Memory B cell (primary cell): ENCODE measurements at regions not wholly inside any gene's neighbourhood (a gene's known extent, or its start where the extent isn't known, plus 50 kb on each side); places are given as distances from the start of the nearest gene placed in this dataset.
"Not testable (repeated sequence)": the region's sequence is repeated elsewhere in the genome, so short reads cannot be mapped to it uniquely, and the experiment has no call there.

Experiments
- ATAC-seq: fragments of 150-1000 bp; cut with Tn5 transposase; 2 replicates; pipeline ENCODE4 v1.10.0; 2021; ENCODE audit warnings: low read depth, mild to moderate bottlenecking, moderate library complexity
- DNase-seq, 2 donors: peaks; one replicate each; pipeline ENCODE4 v3.0.0; 2022; ENCODE audit warnings: low spot score in 2 of 2
- H3K27ac Mint-ChIP-seq: one replicate; pipeline ENCODE4 v1.8.0; 2022; ENCODE audit warnings: mild to moderate bottlenecking, moderate library complexity, mixed read lengths
- H3K27me3 Mint-ChIP-seq: one replicate; pipeline ENCODE4 v1.8.0; 2022; ENCODE audit warnings: mixed read lengths
- H3K36me3 Mint-ChIP-seq: one replicate; pipeline ENCODE4 v1.8.0; 2022; ENCODE audit warnings: mild to moderate bottlenecking, mixed read lengths
- H3K4me1 Mint-ChIP-seq: one replicate; pipeline ENCODE4 v1.8.0; 2022; ENCODE audit warnings: mixed read lengths
- H3K4me3 Mint-ChIP-seq: one replicate; pipeline ENCODE4 v1.8.0; 2022; ENCODE audit warnings: mild to moderate bottlenecking, moderate library complexity, mixed read lengths
- H3K9me3 Mint-ChIP-seq: one replicate; pipeline ENCODE4 v1.8.0; 2022; ENCODE audit warnings: mixed read lengths

DNA sequence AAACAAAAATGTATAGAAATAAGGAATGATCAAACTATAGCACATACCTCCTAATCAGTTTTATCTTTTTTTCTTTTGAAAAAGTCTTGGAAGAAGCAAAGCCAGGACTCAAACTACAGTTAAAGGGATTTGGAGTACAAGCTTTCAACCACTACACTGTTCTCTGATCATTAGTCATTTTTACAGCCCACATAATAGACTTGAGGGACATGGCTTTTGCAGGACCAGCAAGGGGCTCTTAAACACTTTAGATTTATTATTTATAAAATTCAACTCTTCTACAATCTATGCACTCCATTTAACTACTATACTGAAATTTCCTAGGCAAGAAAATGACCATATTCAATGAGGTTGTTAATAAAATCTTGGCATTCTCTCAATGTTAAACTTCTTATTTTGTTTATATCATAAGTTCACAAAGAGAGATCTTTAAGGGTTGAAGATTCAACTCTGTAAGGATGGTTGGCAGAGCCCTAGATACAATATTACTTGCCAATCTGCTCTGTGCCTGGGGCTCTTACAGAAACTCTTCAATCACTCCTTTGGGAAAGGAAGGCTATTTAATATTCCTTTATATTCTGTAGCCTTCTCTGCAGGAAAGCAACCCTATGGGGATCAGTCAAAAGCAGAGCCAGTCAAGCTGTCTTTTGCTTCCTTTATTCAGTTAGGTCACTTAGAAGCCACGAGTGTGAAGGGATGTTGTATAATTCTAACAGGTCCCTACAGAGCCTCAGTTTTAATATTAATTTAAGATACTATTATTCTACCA lies 557.7 kb upstream of the SGO1 start:
- no peaks in the 10 kb centered on the region for H3K36me3 Mint-ChIP-seq
- no peak for ATAC-seq
- H3K9me3 Mint-ChIP-seq = peaks cover 4% of the 10 kb centered on the region
- H3K4me3 Mint-ChIP-seq = no peak overlapping the region
- peaks cover 3% of the 10 kb centered on the region for H3K4me1 Mint-ChIP-seq
- no peak for DNase-seq
- H3K27me3 Mint-ChIP-seq = no peaks in the 10 kb centered on the region
- H3K27ac Mint-ChIP-seq = no peak overlapping the region

DNA sequence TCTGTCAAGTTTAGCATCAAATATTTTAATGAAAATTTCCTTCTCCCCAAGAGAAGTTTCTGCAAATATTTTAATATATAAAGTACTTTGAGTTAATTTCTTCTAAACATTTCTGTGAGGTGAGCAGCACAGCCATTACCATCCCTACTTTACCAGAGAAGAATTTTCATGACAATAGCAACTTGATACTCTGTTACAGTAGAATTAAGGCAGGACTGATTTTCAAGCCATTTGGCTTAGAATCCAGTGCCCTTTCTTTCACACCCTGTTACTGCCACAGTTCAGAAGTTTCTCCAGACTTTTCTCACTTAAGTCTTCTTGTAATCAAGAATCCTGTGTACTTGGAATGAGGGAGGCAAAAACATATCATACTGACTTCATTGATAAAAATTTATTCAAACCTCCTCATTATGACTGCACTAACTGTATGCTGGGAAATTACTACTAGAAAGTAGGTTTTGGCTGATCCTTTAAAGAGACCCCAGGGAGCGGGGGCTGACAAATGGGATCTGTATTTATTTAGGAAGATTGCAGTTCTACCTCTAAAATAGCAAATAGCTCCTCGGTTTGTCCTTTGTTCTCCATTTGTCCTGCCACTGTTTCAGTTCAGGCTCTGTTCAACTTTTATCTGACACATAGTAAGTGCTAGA lies 557.0 kb upstream of the SGO1 start:
- no peak overlapping the region for H3K4me3 Mint-ChIP-seq
- ATAC-seq (no peak), DNase-seq (no peak)
- H3K36me3 Mint-ChIP-seq = no peaks in the 10 kb centered on the region
- peaks cover 3% of the 10 kb centered on the region for H3K4me1 Mint-ChIP-seq
- no peak overlapping the region for H3K27ac Mint-ChIP-seq
- peaks cover 2% of the 10 kb centered on the region for H3K9me3 Mint-ChIP-seq
- H3K27me3 Mint-ChIP-seq = no peaks in the 10 kb centered on the region

DNA sequence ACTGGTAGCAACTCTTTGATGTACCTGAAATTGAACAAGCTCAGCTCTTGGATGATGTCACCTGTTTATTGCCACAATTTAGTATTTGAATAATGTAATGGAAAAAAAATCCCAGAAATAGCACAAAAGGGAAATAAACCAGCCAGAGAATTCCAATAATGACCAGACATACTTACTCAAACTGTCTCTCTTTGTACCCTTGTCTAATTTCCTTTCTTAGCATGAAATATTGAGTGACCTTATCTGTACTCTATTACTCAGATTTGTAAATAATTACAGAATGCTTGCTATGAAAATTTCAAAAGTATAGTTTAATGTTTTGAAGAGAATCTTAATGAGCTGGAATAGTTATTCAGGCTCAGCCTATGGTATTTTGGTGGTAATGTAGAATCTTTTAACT lies 555.4 kb upstream of the SGO1 start:
- DNase-seq (no peak), ATAC-seq (no peak)
- H3K27ac Mint-ChIP-seq = no peak overlapping the region
- no peak overlapping the region for H3K4me3 Mint-ChIP-seq
- H3K4me1 Mint-ChIP-seq = peaks cover 3% of the 10 kb centered on the region
- H3K9me3 Mint-ChIP-seq = no peaks in the 10 kb centered on the region
- no peaks in the 10 kb centered on the region for H3K27me3 Mint-ChIP-seq
- H3K36me3 Mint-ChIP-seq = no peaks in the 10 kb centered on the region

DNA sequence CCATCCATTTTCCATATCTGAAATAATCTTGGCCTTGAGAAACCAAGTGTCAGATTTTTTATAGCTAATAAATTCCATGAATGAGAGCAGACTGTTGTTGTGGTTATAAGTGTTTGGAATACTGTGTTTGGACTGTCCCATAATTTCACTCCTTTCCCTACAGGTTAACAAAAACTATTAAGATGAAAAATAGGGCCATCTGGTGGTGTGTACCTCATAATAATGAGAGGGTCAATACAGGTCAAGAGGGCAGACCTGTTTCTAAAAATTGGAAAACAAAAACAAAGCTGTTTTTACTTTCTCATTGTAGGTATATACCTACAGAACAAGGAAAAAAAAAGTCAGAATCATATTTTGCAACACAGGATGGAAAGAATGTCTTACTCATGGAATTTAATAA lies 553.8 kb upstream of the SGO1 start:
- H3K4me3 Mint-ChIP-seq = no peak overlapping the region
- ATAC-seq = no peak
- no peaks in the 10 kb centered on the region for H3K36me3 Mint-ChIP-seq
- no peak for DNase-seq
- peaks cover 3% of the 10 kb centered on the region for H3K4me1 Mint-ChIP-seq
- H3K27ac Mint-ChIP-seq = no peak overlapping the region
- H3K27me3 Mint-ChIP-seq = no peaks in the 10 kb centered on the region
- no peaks in the 10 kb centered on the region for H3K9me3 Mint-ChIP-seq

DNA sequence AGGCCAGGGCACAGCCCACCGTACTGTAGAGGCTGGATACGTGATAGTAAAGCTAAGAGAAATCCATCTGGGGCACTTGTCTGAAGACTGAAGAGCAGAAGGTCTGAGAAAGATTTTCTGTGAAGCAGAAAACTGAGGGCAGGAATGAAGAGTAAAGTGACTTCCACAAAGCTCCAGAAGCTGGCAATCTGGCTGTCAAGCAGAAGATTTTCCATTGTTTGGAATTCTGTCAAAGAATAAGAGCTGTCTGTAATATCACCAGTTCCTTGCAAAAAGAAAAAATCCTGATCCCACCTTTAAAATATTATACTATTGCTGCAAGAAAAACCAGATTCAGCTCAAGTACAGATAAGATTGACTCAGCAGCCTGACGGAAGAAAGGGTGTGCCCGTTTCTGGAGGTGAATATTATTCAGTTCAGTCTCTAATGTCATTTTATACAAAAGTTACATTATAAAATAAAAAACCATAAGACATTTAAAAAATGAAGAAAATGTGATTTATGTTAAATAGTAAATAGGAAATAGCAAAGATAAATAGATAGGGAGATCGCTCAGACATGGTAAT lies 550.4 kb upstream of the SGO1 start:
- H3K4me3 Mint-ChIP-seq = no peak overlapping the region
- H3K27me3 Mint-ChIP-seq = no peaks in the 10 kb centered on the region
- no peak overlapping the region for H3K27ac Mint-ChIP-seq
- H3K9me3 Mint-ChIP-seq = no peaks in the 10 kb centered on the region
- no peaks in the 10 kb centered on the region for H3K36me3 Mint-ChIP-seq
- peaks cover 3% of the 10 kb centered on the region for H3K4me1 Mint-ChIP-seq
- no peak for DNase-seq
- no peak for ATAC-seq

DNA sequence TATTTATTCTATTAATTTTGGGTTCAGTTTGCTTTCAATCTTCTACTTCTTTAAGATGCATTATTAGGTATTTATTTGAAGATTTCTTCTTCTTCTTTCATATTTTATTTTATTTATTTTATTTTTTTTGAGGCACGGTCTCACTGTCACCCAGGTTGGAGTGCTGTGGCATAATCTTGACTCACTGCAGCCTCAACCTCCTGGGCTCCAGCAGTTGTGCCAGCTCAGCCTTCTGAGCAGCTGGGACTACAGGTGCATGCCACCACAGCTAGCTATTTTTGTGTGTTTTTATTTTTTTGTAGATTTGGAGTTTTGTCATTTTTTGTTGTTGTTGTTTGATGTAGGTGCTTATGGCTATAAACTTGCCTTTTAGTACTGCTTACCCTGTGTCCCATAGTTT lies 543.2 kb upstream of the SGO1 start:
- ATAC-seq = no peak
- Mint-ChIP-seq H3K4me1 (no peaks in the 10 kb centered on the region), H3K27me3 (peaks cover 2% of the 10 kb centered on the region), H3K27ac (no peak overlapping the region), H3K36me3 (no peaks in the 10 kb centered on the region), H3K9me3 (no peaks in the 10 kb centered on the region), H3K4me3 (no peak overlapping the region)
- DNase-seq = no peak

DNA sequence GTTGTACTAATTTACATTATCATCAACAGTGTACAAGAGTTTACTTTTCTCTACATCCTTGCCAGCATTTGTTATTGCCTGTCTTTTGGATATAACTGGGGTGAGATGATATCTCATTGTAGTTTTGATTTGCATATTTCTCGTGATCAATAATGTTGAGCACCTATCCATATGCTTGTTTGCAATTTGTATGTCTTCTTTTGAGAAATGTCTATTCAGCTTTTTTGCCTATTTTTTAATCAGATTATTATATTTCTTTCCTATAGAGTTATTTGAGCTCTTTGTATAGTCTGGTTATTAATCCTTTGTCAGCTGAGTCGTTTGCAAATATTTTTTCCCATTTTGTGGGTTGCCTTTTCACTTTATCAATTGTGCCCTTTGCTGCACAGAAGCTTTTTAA lies 540.8 kb upstream of the SGO1 start:
- Mint-ChIP-seq H3K36me3 (no peaks in the 10 kb centered on the region), H3K4me3 (no peak overlapping the region), H3K4me1 (no peaks in the 10 kb centered on the region), H3K9me3 (no peaks in the 10 kb centered on the region), H3K27ac (no peak overlapping the region), H3K27me3 (peaks cover 2% of the 10 kb centered on the region)
- ATAC-seq (no peak), DNase-seq (no peak)

DNA sequence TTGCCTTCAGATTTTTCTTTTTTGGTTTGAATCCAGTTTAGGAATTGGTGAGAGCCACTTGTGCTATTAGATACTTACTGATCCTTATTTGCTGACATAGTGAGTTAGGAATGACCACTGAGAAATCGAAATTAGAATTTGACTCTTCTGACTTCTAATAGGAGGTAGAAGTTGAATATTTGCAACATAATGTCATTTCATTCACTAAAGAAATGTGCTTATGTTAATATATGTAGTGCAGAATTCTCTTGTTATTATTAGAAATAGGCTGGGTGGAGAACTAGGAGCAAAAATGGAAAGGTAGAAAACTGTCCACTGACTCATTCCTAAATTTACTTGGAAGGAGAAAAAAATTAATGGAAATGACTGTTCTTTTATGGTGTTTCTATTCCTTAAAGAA lies 538.2 kb upstream of the SGO1 start:
- no peak for DNase-seq
- Mint-ChIP-seq H3K4me3 (no peak overlapping the region), H3K36me3 (no peaks in the 10 kb centered on the region), H3K4me1 (no peaks in the 10 kb centered on the region), H3K9me3 (no peaks in the 10 kb centered on the region), H3K27ac (no peak overlapping the region), H3K27me3 (no peaks in the 10 kb centered on the region)
- no peak for ATAC-seq

DNA sequence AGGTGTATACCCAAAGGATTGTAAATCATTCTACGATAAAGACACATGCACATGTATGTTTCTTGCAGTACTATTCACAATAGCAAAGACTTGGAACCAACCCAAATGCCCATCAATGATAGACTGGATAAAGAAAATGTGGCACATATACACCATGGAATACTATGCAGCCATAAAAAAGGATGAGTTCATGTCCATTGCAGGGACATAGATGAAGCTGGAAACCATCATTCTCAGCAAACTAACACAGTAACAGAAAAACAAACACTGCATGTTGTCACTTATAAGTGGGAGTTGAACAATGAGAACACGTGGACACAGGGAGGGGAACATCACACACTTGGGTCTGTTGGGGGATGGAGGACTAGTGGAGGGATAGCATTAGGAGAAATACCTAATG lies 530.4 kb upstream of the SGO1 start:
- H3K36me3 Mint-ChIP-seq, H3K4me1 Mint-ChIP-seq, ATAC-seq, DNase-seq, H3K9me3 Mint-ChIP-seq, H3K27ac Mint-ChIP-seq, H3K27me3 Mint-ChIP-seq, H3K4me3 Mint-ChIP-seq: not testable (repeated sequence)

DNA sequence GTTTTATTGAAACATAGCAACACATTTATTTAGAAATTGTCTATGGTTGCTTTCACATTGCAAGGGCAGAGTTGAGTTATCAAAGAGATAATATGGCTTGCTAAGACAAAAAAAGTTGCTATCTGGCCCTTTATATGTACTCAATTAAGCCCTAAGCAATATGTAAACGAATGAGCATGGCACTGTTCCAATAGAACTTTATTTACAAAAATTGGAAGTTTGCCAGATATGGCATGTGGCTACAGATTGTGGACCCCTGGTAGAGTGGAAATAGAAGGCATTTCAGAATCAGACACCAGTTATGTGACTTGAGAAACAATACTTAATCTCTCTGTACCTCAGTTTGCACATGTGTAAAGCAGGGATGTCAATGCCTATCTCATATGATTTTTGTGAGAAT lies 515.6 kb upstream of the SGO1 start:
- peaks cover 2% of the 10 kb centered on the region for H3K36me3 Mint-ChIP-seq
- no peak for ATAC-seq
- peaks cover 2% of the 10 kb centered on the region for H3K9me3 Mint-ChIP-seq
- no peak for DNase-seq
- no peak overlapping the region for H3K27ac Mint-ChIP-seq
- no peaks in the 10 kb centered on the region for H3K4me1 Mint-ChIP-seq
- no peaks in the 10 kb centered on the region for H3K27me3 Mint-ChIP-seq
- no peak overlapping the region for H3K4me3 Mint-ChIP-seq

DNA sequence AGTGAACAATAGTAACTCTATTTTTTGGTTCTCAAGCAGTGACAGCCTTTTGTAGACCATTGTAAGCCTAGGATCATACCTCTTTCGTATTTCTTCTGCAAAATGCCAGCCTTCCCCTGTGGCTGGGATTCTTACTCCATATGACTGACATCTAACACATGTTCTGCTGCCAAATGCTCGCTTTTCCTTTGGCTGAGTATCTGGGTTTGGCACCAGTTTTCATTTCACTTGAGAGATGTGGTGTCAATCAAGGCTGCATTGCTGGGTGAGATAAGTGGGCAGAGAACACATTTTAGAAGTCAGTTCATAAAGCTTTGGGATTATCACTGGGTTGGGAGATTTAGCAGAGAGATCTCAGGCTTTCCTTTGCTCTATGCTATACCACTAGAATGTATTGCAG lies 514.7 kb upstream of the SGO1 start:
- H3K27me3 Mint-ChIP-seq = no peaks in the 10 kb centered on the region
- H3K36me3 Mint-ChIP-seq = peaks cover 2% of the 10 kb centered on the region
- ATAC-seq (no peak), DNase-seq (no peak)
- no peaks in the 10 kb centered on the region for H3K4me1 Mint-ChIP-seq
- H3K9me3 Mint-ChIP-seq = peaks cover 2% of the 10 kb centered on the region
- H3K27ac Mint-ChIP-seq = no peak overlapping the region
- no peak overlapping the region for H3K4me3 Mint-ChIP-seq

DNA sequence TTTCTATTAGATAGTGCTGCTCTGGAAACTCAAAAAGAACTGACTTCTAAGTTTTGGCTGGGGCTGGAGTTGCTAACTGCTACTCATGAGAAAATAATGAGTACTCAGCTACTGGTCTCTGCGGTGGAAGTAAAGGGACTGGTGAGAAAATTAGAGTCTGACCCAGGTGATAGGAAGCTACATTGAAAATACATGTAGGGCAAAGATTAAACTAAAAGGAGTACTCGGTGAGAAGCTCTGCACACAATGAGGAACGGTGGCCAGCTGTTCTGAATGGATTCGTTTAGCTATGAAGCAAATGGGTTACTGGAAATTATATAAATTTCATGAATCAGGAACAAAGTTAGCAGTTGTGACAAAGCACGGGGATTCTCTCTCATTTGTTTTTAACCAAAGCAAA lies 512.9 kb upstream of the SGO1 start:
- peaks cover 2% of the 10 kb centered on the region for H3K36me3 Mint-ChIP-seq
- DNase-seq = no peak
- no peak overlapping the region for H3K4me3 Mint-ChIP-seq
- H3K27ac Mint-ChIP-seq = no peak overlapping the region
- H3K27me3 Mint-ChIP-seq = no peaks in the 10 kb centered on the region
- H3K4me1 Mint-ChIP-seq = no peaks in the 10 kb centered on the region
- ATAC-seq = no peak
- H3K9me3 Mint-ChIP-seq = peaks cover 2% of the 10 kb centered on the region

DNA sequence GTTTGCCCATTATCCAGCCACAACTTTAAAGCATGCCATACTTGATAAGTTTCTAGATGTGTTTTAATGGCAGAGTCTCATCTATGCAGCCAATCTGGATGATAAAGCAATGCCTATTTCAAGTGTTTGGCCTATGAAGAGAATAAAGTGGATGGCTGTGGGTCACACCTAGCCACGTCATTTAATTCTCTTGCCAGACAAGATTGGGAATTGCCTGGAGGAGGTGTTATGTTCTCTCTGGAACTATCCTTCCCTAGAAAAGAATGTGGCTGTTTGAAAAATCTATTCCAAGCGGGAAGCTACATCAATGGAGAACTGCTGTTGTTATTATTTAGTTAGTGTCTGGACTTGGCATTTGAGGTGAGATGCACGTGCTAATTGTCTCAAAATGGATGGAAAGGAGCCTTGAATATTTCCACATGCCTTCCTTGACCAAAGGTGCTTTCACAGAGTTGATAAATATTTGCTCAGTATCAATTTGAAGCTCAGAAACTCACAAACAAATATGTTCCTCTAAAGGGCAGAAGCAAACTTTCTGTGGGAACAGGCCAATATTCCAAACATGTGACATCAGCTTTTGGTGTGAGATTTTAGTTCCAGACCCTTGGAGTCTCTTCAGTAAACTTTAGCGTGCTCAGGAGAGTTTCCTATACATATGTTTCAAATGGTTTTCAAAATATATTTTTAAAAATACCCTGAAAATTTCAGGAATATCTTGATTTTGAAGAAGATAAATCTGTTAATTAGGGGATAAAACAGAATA lies 510.6 kb upstream of the SGO1 start:
- H3K4me3 Mint-ChIP-seq = no peak overlapping the region
- no peak for ATAC-seq

DNA sequence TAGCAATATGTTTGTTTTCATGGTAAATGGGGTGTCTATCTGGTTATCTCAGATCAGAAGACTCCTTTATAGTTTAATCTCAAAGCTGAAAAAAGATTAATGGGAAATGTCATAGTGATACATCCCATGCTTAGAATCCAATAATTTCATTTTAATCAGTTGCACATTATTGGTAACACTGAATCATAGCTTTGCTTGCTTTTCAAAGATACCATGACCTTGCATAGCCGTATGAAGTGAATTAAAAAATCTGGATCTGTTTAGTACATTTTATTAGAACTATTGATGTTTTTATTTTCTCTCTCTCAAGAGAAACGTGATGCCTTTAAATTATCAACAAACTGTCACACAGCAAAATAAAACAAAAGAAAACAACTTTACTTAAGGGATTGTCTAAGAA lies 506.7 kb upstream of the SGO1 start:
- DNase-seq = no peak
- Mint-ChIP-seq H3K27ac (no peak overlapping the region), H3K4me3 (no peak overlapping the region), H3K4me1 (no peaks in the 10 kb centered on the region), H3K27me3 (no peaks in the 10 kb centered on the region), H3K9me3 (no peaks in the 10 kb centered on the region), H3K36me3 (no peaks in the 10 kb centered on the region)
- no peak for ATAC-seq

More for the DNA sequence above, 510.6 kb upstream of the SGO1 start:
- Mint-ChIP-seq H3K27ac (no peak overlapping the region), H3K4me1 (no peaks in the 10 kb centered on the region), H3K27me3 (no peaks in the 10 kb centered on the region), H3K36me3 (no peaks in the 10 kb centered on the region), H3K9me3 (no peaks in the 10 kb centered on the region)
- DNase-seq = no peak
